ENCODE measurements at regions not wholly inside any gene's neighbourhood (a gene's known extent, or its start where the extent isn't known, plus 50 kb on each side); places are given as distances from the start of the nearest gene placed in this dataset.

- peaks cover 22 to 35% (median 28%) of the 10 kb centered on the region in 4 donors for H3K4me1 ChIP-seq
- H3K27ac ChIP-seq, result peak overlapping the region; percentile 71 to 87 (median 82)
- peak overlapping the region in 3 of 4 donors; percentile 47 to 57 (median 53) for H3K4me3 ChIP-seq
- H3K9me3 ChIP-seq, result no peaks in the 10 kb centered on the region
- H3K36me3 ChIP-seq, result no peaks in the 10 kb centered on the region
- 71 to 73% methylated on average over 4 of the region's 4 CpGs for WGBS, 2 donors
- ATAC-seq (ENCODE audit: low FRiP score in 2 of 2) (peak in 1 of 2 donors; percentile 13), DNase-seq (no peak)
- TF ChIP-seq EP300 (IDR thresholded peaks at IDR 0.05) (no peak), CTCF (IDR thresholded peaks at IDR 0.05) (no peak), POLR2A (IDR thresholded peaks at IDR 0.05) (no peak), POLR2AphosphoS5 (IDR thresholded peaks at IDR 0.05) (no peak)
- no peaks in the 10 kb centered on the region for H3K27me3 ChIP-seq
Observed at GRCh38 chr17:77887110-77887463, 71.4 kb upstream of the TNRC6C start.

- no peaks in the 10 kb centered on the region for H3K36me3 ChIP-seq
- H3K27ac ChIP-seq, result peak overlapping the region; percentile 71 to 87 (median 82)
- DNase-seq (peak; percentile 88 to 94), ATAC-seq (ENCODE audit: low FRiP score in 2 of 2) (peak; percentile 82 to 91)
- peaks cover 17 to 29% (median 22%) of the 10 kb centered on the region in 4 donors for H3K4me1 ChIP-seq
- H3K9me3 ChIP-seq, result no peaks in the 10 kb centered on the region
- TF ChIP-seq EP300 (IDR thresholded peaks at IDR 0.05) (peak in 1 of 4 donors; percentile 41), POLR2AphosphoS5 (IDR thresholded peaks at IDR 0.05) (peak; percentile 84 to 85), POLR2A (IDR thresholded peaks at IDR 0.05) (peak in 2 of 4 donors; percentile 42 to 62), CTCF (IDR thresholded peaks at IDR 0.05) (no peak)
- 4 to 5% methylated on average over 36 to 41 of the region's 44 CpGs for WGBS, 2 donors
- H3K4me3 ChIP-seq, result peak overlapping the region; percentile 35 to 57 (median 50)
- no peaks in the 10 kb centered on the region for H3K27me3 ChIP-seq
Observed at GRCh38 chr17:77887464-77888241, 70.8 kb upstream of the TNRC6C start.

GRCh38 chr17:77888242-77889134 is 70.0 kb upstream of the TNRC6C start:
- peak overlapping the region; percentile 35 to 57 (median 50) for H3K4me3 ChIP-seq
- WGBS, 2 donors, result 43 to 44% methylated on average over 13 of the region's 13 CpGs
- H3K36me3 ChIP-seq, result no peaks in the 10 kb centered on the region
- DNase-seq (no peak), ATAC-seq (ENCODE audit: low FRiP score in 2 of 2) (peak in 1 of 2 donors; percentile 2)
- H3K4me1 ChIP-seq, result peaks cover 10 to 23% (median 16%) of the 10 kb centered on the region in 4 donors
- peak overlapping the region; percentile 71 to 87 (median 82) for H3K27ac ChIP-seq
- no peaks in the 10 kb centered on the region for H3K9me3 ChIP-seq
- H3K27me3 ChIP-seq, result no peaks in the 10 kb centered on the region
- TF ChIP-seq CTCF (IDR thresholded peaks at IDR 0.05) (no peak), POLR2AphosphoS5 (IDR thresholded peaks at IDR 0.05) (no peak), POLR2A (IDR thresholded peaks at IDR 0.05) (no peak), EP300 (IDR thresholded peaks at IDR 0.05) (no peak)

GRCh38 chr17:77889135-77889505 is 69.4 kb upstream of the TNRC6C start:
- DNase-seq (no peak), ATAC-seq (ENCODE audit: low FRiP score in 2 of 2) (no peak)
- H3K4me1 ChIP-seq, result peaks cover 10 to 23% (median 16%) of the 10 kb centered on the region in 4 donors
- H3K36me3 ChIP-seq, result no peaks in the 10 kb centered on the region
- H3K27me3 ChIP-seq, result no peaks in the 10 kb centered on the region
- H3K27ac ChIP-seq, result no peak overlapping the region
- no peak for TF ChIP-seq POLR2A (IDR thresholded peaks at IDR 0.05)
- TF ChIP-seq EP300 (IDR thresholded peaks at IDR 0.05), result no peak
- no peak for TF ChIP-seq CTCF (IDR thresholded peaks at IDR 0.05)
- no peak for TF ChIP-seq POLR2AphosphoS5 (IDR thresholded peaks at IDR 0.05)
- no peak overlapping the region for H3K4me3 ChIP-seq
- no peaks in the 10 kb centered on the region for H3K9me3 ChIP-seq
- WGBS, 2 donors, result 76 to 84% methylated on average over 4 of the region's 4 CpGs

Measured in upper lobe of left lung (tissue), 6 donors.